B cell (primary cell): ENCODE measurements at regions not wholly inside any gene's neighbourhood (a gene's known extent, or its start where the extent isn't known, plus 50 kb on each side); places are given as distances from the start of the nearest gene placed in this dataset.

Source experiments
- EZH2 ChIP-seq: IDR thresholded peaks from 2 replicates; pipeline ENCODE4 v1.6.1; 2012; ENCODE audit warnings: borderline replicate concordance, low read depth, mild to moderate bottlenecking, moderate library complexity, low read length; ENCODE audit not compliant: insufficient read depth, poor library complexity, severe bottlenecking
- TF ChIP-seq, protein P1 (sequence below): fragments of 200-600 bp; IDR thresholded peaks from one replicate; pipeline ENCODE4 v1.8.0; 2022; ENCODE audit warnings: antibody characterized with exemption, mild to moderate bottlenecking

DNA sequence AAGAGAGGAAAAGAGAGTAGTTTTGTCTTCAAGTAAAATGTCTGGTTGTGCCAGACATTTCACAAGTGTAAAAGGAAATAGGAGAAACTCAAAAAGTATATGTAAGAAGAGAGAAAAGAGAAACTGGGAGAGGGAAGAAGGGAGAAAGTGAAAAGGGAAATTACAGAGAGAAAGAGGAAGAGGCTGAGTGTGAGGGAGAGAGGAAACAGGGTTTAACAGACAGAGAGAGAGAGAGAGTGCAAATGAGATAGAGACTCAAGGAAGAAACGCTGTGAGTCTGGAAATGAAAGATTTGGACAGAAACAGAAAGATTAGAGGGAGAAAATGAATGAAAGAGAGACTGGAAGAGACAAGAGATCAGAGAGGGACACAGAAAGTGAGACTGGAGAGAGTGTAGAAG is 806.2 kb downstream of the PLA2G4A start:
- TF ChIP-seq, protein P1, sequence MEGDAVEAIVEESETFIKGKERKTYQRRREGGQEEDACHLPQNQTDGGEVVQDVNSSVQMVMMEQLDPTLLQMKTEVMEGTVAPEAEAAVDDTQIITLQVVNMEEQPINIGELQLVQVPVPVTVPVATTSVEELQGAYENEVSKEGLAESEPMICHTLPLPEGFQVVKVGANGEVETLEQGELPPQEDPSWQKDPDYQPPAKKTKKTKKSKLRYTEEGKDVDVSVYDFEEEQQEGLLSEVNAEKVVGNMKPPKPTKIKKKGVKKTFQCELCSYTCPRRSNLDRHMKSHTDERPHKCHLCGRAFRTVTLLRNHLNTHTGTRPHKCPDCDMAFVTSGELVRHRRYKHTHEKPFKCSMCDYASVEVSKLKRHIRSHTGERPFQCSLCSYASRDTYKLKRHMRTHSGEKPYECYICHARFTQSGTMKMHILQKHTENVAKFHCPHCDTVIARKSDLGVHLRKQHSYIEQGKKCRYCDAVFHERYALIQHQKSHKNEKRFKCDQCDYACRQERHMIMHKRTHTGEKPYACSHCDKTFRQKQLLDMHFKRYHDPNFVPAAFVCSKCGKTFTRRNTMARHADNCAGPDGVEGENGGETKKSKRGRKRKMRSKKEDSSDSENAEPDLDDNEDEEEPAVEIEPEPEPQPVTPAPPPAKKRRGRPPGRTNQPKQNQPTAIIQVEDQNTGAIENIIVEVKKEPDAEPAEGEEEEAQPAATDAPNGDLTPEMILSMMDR: no peak
- TF ChIP-seq EZH2: no peak
